ENCODE measurements at regions not wholly inside any gene's neighbourhood (a gene's known extent, or its start where the extent isn't known, plus 50 kb on each side); places are given as distances from the start of the nearest gene placed in this dataset.
"Not testable (repeated sequence)": the region's sequence is repeated elsewhere in the genome, so short reads cannot be mapped to it uniquely, and the experiment has no call there.

GRCh38 chr3:169029674-169030285 lies 633.7 kb downstream of the MECOM start:
- no peak for DNase-seq (ENCODE audit: insufficient read length)
- TF ChIP-seq POLR2AphosphoS5 (IDR thresholded peaks at IDR 0.05; ENCODE audit: low read depth, low read length), result no peak
- no peak for TF ChIP-seq TAF1 (IDR thresholded peaks at IDR 0.05; ENCODE audit: borderline replicate concordance, low read depth, low read length)
- no peak for TF ChIP-seq POLR2A (IDR thresholded peaks at IDR 0.05; ENCODE audit: low read depth, low read length)
- FAIRE-seq, result no peak

DNA sequence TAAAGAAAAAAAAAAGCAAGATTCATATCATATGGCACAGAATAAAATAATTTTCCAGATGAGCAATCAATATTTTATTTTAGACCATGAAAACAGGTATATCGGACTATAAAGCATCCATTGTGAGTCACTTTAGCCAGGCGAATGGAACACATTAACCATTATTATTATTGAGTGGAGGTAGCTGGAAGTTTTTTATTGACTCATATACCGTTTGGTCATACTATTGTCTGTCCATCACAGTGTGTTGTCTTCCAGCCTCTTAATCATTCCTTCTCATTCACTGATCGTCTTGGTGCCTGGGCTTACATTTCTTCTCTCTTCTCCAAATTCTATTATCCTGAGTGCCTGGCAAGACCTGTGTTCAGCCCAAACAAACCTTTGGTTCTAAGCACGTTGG lies 634.8 kb downstream of the MECOM start:
- no peak for TF ChIP-seq POLR2AphosphoS5 (IDR thresholded peaks at IDR 0.05; ENCODE audit: low read depth, low read length)
- no peak for TF ChIP-seq TAF1 (IDR thresholded peaks at IDR 0.05; ENCODE audit: borderline replicate concordance, low read depth, low read length)
- no peak for TF ChIP-seq POLR2A (IDR thresholded peaks at IDR 0.05; ENCODE audit: low read depth, low read length)
- no peak for DNase-seq (ENCODE audit: insufficient read length)
- no peak for FAIRE-seq

- TF ChIP-seq POLR2AphosphoS5 (IDR thresholded peaks at IDR 0.05; ENCODE audit: low read depth, low read length) (no peak), POLR2A (IDR thresholded peaks at IDR 0.05; ENCODE audit: low read depth, low read length) (no peak), TAF1 (IDR thresholded peaks at IDR 0.05; ENCODE audit: borderline replicate concordance, low read depth, low read length) (no peak)
- DNase-seq (ENCODE audit: insufficient read length) (no peak), FAIRE-seq (no peak)
Measured at GRCh38 chr3:169026543-169027182, 636.8 kb downstream of the MECOM start.

DNA sequence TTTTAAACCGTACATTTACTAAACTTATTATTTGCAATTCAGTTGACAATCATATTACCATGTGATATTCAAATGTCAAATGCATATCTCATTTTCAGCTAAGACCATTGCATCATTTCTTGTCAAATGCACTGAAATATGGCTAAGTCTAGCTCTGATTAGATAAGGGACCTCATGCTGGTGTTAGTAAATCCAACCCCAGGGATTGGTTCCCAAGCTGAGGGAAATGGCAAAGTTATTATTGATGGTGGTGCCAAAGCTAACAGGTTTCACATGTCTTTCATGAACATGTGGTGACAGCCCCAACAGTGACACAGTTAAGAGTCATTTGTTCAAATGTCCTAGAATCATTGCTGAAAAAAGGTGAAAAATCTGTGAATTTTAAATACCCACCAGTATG lies 641.1 kb downstream of the MECOM start:
- TF ChIP-seq POLR2AphosphoS5 (IDR thresholded peaks at IDR 0.05; ENCODE audit: low read depth, low read length) (no peak), POLR2A (IDR thresholded peaks at IDR 0.05; ENCODE audit: low read depth, low read length) (no peak), TAF1 (IDR thresholded peaks at IDR 0.05; ENCODE audit: borderline replicate concordance, low read depth, low read length) (no peak)
- FAIRE-seq (no peak), DNase-seq (ENCODE audit: insufficient read length) (no peak)

DNA sequence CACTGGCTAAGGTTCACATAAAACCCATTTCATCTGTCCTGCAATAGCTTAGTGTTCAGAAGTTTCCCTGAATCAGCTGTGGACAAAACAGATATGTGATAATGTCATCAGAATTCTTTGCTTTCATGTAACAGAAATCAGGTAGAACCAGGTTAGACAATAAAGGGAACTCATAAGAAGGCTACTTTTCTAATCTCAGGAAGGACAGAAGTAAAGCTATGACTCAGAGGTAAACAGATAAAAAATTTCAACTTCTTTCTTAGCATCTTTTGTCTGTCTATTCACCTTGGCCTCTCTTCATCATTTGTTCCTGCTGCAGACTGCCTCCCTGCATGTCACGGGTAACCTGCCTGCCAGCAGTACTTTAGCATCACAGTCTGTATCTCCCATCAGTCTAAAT lies 643.1 kb downstream of the MECOM start:
- no peak for TF ChIP-seq POLR2A (IDR thresholded peaks at IDR 0.05; ENCODE audit: low read depth, low read length)
- no peak for TF ChIP-seq TAF1 (IDR thresholded peaks at IDR 0.05; ENCODE audit: borderline replicate concordance, low read depth, low read length)
- TF ChIP-seq POLR2AphosphoS5 (IDR thresholded peaks at IDR 0.05; ENCODE audit: low read depth, low read length), result no peak
- FAIRE-seq (no peak), DNase-seq (ENCODE audit: insufficient read length) (no peak)

- TF ChIP-seq TAF1 (IDR thresholded peaks at IDR 0.05; ENCODE audit: borderline replicate concordance, low read depth, low read length), result no peak
- no peak for TF ChIP-seq POLR2A (IDR thresholded peaks at IDR 0.05; ENCODE audit: low read depth, low read length)
- no peak for TF ChIP-seq POLR2AphosphoS5 (IDR thresholded peaks at IDR 0.05; ENCODE audit: low read depth, low read length)
- FAIRE-seq (no peak), DNase-seq (ENCODE audit: insufficient read length) (no peak)
Measured at GRCh38 chr3:169009453-169009852, 654.1 kb downstream of the MECOM start.

DNA sequence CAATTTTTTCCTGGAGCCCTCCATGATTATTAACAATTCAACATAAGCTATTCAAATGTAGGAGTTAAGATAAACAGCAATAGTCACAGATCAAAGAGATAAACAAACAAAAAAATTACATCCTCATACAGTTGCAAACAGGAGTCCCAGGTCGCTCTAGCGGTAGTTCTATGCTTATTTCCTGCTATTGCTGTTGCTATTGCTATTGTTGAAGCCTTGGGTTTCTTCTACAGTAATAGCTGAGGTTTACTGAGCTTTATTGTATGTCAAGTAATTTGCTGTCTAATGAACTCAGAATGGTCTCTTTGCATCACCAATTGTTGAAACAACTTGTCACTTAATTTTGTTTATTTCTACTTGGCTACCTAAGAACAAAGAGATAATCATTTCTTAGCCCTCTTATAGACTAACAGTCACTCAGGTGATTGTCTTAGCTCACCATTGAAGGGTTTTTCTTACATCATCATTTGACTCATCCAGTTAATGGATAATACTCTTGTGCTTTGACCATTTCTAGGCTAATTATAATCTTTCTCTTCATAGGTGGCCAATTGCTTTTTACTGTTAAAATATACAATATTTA lies 654.6 kb downstream of the MECOM start:
- TF ChIP-seq TAF1 (IDR thresholded peaks at IDR 0.05; ENCODE audit: borderline replicate concordance, low read depth, low read length), result no peak
- TF ChIP-seq POLR2A (IDR thresholded peaks at IDR 0.05; ENCODE audit: low read depth, low read length), result no peak
- no peak for TF ChIP-seq POLR2AphosphoS5 (IDR thresholded peaks at IDR 0.05; ENCODE audit: low read depth, low read length)
- DNase-seq (ENCODE audit: insufficient read length) (no peak), FAIRE-seq (no peak)

GRCh38 chr3:169007145-169007544 lies 656.4 kb downstream of the MECOM start:
- FAIRE-seq (no peak), DNase-seq (ENCODE audit: insufficient read length) (no peak)
- TF ChIP-seq POLR2AphosphoS5 (IDR thresholded peaks at IDR 0.05; ENCODE audit: low read depth, low read length) (no peak), POLR2A (IDR thresholded peaks at IDR 0.05; ENCODE audit: low read depth, low read length) (no peak), TAF1 (IDR thresholded peaks at IDR 0.05; ENCODE audit: borderline replicate concordance, low read depth, low read length) (no peak)

DNA sequence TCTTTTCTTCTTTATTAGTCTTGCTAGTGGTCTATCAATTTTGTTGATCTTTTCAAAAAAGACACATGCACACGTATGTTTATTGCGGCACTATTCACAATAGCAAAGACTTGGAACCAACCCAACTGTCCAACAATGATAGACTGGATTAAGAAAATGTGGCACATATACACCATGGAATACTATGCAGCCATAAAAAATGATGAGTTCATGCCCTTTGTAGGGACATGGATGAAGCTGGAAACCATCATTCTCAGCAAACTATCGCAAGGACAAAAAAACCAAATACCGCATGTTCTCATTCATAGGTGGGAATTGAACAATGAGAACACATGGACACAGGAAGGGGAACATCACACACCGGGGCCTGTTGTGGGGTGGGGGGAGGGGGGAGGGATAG lies 657.1 kb downstream of the MECOM start:
- not testable (repeated sequence) for FAIRE-seq; DNase-seq (ENCODE audit: insufficient read length)

DNA sequence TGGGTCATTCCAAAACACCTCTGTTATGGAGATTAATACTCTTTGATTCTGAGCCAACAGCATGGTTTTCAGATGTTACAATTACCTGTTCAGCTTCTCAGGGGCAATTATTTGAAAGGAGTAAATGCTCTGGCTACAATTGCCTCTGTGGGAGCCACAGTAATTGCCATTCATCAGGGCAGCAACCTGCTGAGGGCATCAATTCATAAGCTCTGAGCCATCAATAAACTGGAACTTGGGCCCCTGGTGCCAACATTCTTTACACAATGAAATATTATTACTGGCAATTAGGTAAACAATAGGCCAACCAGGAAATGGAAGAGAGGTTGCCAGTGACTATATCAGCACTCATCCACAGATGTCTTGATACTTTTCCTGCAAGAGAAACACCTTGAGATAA lies 660.8 kb downstream of the MECOM start:
- no peak for FAIRE-seq
- DNase-seq (ENCODE audit: insufficient read length), result no peak
- TF ChIP-seq TAF1 (IDR thresholded peaks at IDR 0.05; ENCODE audit: borderline replicate concordance, low read depth, low read length) (no peak), POLR2AphosphoS5 (IDR thresholded peaks at IDR 0.05; ENCODE audit: low read depth, low read length) (no peak), POLR2A (IDR thresholded peaks at IDR 0.05; ENCODE audit: low read depth, low read length) (no peak)

GRCh38 chr3:168998792-168999191 lies 664.7 kb downstream of the MECOM start:
- DNase-seq (ENCODE audit: insufficient read length) (no peak), FAIRE-seq (no peak)
- TF ChIP-seq POLR2AphosphoS5 (IDR thresholded peaks at IDR 0.05; ENCODE audit: low read depth, low read length), result no peak
- no peak for TF ChIP-seq TAF1 (IDR thresholded peaks at IDR 0.05; ENCODE audit: borderline replicate concordance, low read depth, low read length)

DNA sequence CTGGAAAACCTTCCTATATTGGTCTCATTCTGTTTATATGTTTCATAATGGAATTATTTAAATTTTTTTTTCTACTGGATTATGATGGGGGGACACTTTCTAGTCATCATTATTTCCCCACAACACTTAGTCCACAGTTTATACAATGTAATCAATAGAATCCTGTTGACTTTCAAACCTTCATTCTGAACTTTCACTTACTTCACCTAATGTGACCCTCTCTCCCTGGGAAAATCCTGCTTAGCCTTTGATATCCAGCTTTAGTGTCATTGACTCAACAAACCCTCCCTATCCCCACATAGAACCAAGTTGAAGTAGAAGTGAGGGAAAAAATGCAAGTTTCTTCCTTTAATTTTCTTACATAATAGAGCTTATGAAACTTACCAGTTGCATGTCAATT lies 666.0 kb downstream of the MECOM start:
- DNase-seq (ENCODE audit: insufficient read length), result no peak
- FAIRE-seq, result no peak
- TF ChIP-seq TAF1 (IDR thresholded peaks at IDR 0.05; ENCODE audit: borderline replicate concordance, low read depth, low read length) (no peak), POLR2AphosphoS5 (IDR thresholded peaks at IDR 0.05; ENCODE audit: low read depth, low read length) (no peak), POLR2A (IDR thresholded peaks at IDR 0.05; ENCODE audit: low read depth, low read length) (no peak)
